ENCODE measurements at regions not wholly inside any gene's neighbourhood (a gene's known extent, or its start where the extent isn't known, plus 50 kb on each side); places are given as distances from the start of the nearest gene placed in this dataset.
"Not testable (repeated sequence)": the region's sequence is repeated elsewhere in the genome, so short reads cannot be mapped to it uniquely, and the experiment has no call there.

GRCh38 chr12:45490232-45490881, 239.1 kb upstream of the ARID2 start:
- DNase-seq: no peak

GRCh38 chr12:45494279-45494678, 235.2 kb upstream of the ARID2 start:
- DNase-seq: no peak

GRCh38 chr12:45498645-45499044, 230.9 kb upstream of the ARID2 start:
- no peak for DNase-seq

- no peak for DNase-seq
These were observed 226.9 kb upstream of the ARID2 start for GRCh38 chr12:45502481-45503128.

- no peak for DNase-seq
These were observed 225.6 kb upstream of the ARID2 start for GRCh38 chr12:45503899-45504298.

GRCh38 chr12:45504316-45505010, 225.0 kb upstream of the ARID2 start:
- DNase-seq: no peak

GRCh38 chr12:45509187-45509586, 220.3 kb upstream of the ARID2 start:
- no peak for DNase-seq

- DNase-seq: no peak
These were observed 219.9 kb upstream of the ARID2 start for GRCh38 chr12:45509621-45510020.

- DNase-seq: no peak
These were observed 212.1 kb upstream of the ARID2 start for GRCh38 chr12:45517381-45517780.

- DNase-seq: no peak
These were observed 210.9 kb upstream of the ARID2 start for GRCh38 chr12:45518291-45519235.

GRCh38 chr12:45522227-45522626, 207.3 kb upstream of the ARID2 start:
- DNase-seq: no peak

- not testable (repeated sequence) for DNase-seq
These were observed 202.7 kb upstream of the ARID2 start for GRCh38 chr12:45526823-45527222.

- peak; percentile 37 for DNase-seq
These were observed 197.4 kb upstream of the ARID2 start for GRCh38 chr12:45532113-45532512.

- DNase-seq: no peak
These were observed 193.8 kb upstream of the ARID2 start for GRCh38 chr12:45535610-45536180.

GRCh38 chr12:45536284-45536683, 193.2 kb upstream of the ARID2 start:
- DNase-seq: no peak

GRCh38 chr12:45540661-45541341, 188.7 kb upstream of the ARID2 start:
- DNase-seq: peak; percentile 89

- peak; percentile 89 for DNase-seq
These were observed 185.6 kb upstream of the ARID2 start for GRCh38 chr12:45543887-45544286.

- DNase-seq: no peak
These were observed 183.0 kb upstream of the ARID2 start for GRCh38 chr12:45546545-45546944.

GRCh38 chr12:45547132-45547531, 182.4 kb upstream of the ARID2 start:
- DNase-seq: no peak

GRCh38 chr12:45547822-45548221, 181.7 kb upstream of the ARID2 start:
- DNase-seq: peak; percentile 9

GRCh38 chr12:45548426-45548825, 181.1 kb upstream of the ARID2 start:
- DNase-seq: no peak

- DNase-seq: no peak
These were observed 180.1 kb upstream of the ARID2 start for GRCh38 chr12:45549337-45549902.
